ENCODE measurements at regions not wholly inside any gene's neighbourhood (a gene's known extent, or its start where the extent isn't known, plus 50 kb on each side); places are given as distances from the start of the nearest gene placed in this dataset.

DNA sequence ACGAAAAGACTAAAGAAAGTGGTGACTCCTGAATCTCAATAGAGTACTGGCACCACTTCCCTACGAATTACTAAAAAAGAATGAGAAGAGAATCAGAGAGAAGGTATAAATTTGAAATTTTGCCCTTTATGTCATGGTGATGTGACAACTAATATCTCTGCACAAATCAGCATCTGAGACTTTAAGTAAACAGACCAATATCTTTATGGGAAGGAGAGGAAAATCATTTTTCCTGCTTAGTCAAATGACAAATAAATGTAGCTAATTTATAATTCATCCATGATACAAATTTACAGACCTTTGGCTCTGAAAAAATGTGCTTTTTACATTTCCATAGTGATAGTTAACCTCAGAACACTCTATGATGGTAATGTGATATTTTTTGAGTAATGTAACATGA, 424.8 kb upstream of the EPHA5 start:
- no peaks in the 10 kb centered on the region for H3K27me3 ChIP-seq (ENCODE audit: control insufficient read depth in 1 of 2, insufficient read depth in 2 of 2, low read length in 2 of 2)
- H3K4me2 ChIP-seq (ENCODE audit: low read depth, low read length): no peak overlapping the region
- ATAC-seq (no peak), DNase-seq (ENCODE audit: low spot score) (no peak), FAIRE-seq (no peak)
- 37% methylated on average over 2 of the region's 2 CpGs for WGBS (ENCODE audit: low lambda C conversion rate)
- H3K36me3 ChIP-seq (replicated peaks in 1 of 2; ENCODE audit: control insufficient read depth in 1 of 2, insufficient read depth in 2 of 2, low read length in 2 of 2): no peaks in the 10 kb centered on the region
- intact Hi-C loops (cut with micrococcal nuclease; ENCODE audit: unreplicated experiment): no loop called here
- POLR2A ChIA-PET: no interaction called here
- H2AFZ ChIP-seq (ENCODE audit: low read length): no peak overlapping the region
- H3K4me1 ChIP-seq (ENCODE audit: insufficient read depth, low read length): no peaks in the 10 kb centered on the region
- H4K20me1 ChIP-seq (ENCODE audit: insufficient read depth, low read length): no peaks in the 10 kb centered on the region
- TF ChIP-seq ZNF558 (CRISPR knock-in tag; IDR thresholded peaks at IDR 0.05; ENCODE audit: borderline replicate concordance) (no peak), ZNF570 (CRISPR knock-in tag; IDR thresholded peaks at IDR 0.05; ENCODE audit: borderline replicate concordance) (no peak), ZNF326 (CRISPR knock-in tag; IDR thresholded peaks at IDR 0.05; ENCODE audit: borderline replicate concordance) (no peak), PHF21A (CRISPR knock-in tag; IDR thresholded peaks at IDR 0.05) (no peak), ZNF891 (CRISPR knock-in tag; IDR thresholded peaks at IDR 0.05) (no peak), CREM (IDR thresholded peaks at IDR 0.05) (no peak), CREM (CRISPR knock-in tag; IDR thresholded peaks at IDR 0.05) (no peak)
- TF ChIP-seq, protein P1, sequence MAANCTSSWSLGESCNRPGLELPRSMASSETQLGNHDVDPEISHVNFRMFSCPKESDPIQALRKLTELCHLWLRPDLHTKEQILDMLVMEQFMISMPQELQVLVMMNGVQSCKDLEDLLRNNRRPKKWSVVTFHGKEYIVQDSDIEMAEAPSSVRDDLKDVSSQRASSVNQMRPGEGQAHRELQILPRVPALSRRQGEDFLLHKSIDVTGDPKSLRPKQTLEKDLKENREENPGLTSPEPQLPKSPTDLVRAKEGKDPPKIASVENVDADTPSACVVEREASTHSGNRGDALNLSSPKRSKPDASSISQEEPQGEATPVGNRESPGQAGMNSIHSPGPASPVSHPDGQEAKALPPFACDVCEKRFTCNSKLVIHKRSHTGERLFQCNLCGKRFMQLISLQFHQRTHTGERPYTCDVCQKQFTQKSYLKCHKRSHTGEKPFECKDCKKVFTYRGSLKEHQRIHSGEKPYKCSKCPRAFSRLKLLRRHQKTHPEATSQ (CRISPR knock-in tag; IDR thresholded peaks at IDR 0.05; ENCODE audit: borderline replicate concordance): no peak
- H3K4me3 ChIP-seq (replicated peaks in 1 of 3; ENCODE audit: insufficient read depth in 1 of 3, low read depth in 2 of 3, low read length in 3 of 3): no peak overlapping the region
- CTCF ChIA-PET (ENCODE audit: low intra/inter-chr PET ratio, low total read pairs): no interaction called here
- H3K27ac ChIP-seq (ENCODE audit: extremely low read length, insufficient read depth, low read length): no peak overlapping the region
- in situ Hi-C loops (cut with HindIII; ENCODE audit: extremely low pct_ligation_motif_present, low pct_unique_long_range_greater_than_20kb): no loop called here
- no TSS peak for BruUV-seq (replicated peaks)
- no peaks in the 10 kb centered on the region for H3K9me3 ChIP-seq (ENCODE audit: low read length)
- H3K9ac ChIP-seq (ENCODE audit: insufficient read depth, low read depth, low read length): no peak overlapping the region
- no peaks in the 10 kb centered on the region for H3K79me2 ChIP-seq (ENCODE audit: insufficient read depth, low read length)

DNA sequence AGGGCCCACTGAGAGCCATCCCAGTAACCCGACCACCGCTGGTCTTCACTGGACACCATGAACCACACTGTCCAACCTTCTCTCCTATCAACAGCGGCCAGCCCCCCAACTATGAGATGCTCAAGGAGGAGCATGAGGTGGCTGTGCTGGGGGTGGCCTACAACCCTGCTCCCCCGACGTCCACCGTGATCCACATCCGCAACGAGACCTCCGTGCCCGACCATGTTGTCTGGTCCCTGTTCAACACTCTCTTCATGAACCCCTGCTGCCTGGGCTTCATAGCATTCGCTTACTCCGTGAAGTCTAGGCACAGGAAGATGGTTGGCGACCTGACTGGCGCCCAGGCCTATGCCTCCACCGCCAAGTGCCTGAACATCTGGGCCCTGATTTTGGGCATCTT, 423.8 kb upstream of the EPHA5 start:
- H3K4me3 ChIP-seq (replicated peaks in 1 of 3; ENCODE audit: insufficient read depth in 1 of 3, low read depth in 2 of 3, low read length in 3 of 3): no peak overlapping the region
- no peaks in the 10 kb centered on the region for H3K79me2 ChIP-seq (ENCODE audit: insufficient read depth, low read length)
- DNase-seq (ENCODE audit: low spot score) (no peak), FAIRE-seq (no peak), ATAC-seq (no peak)
- 80% methylated on average over 15 of the region's 15 CpGs for WGBS (ENCODE audit: low lambda C conversion rate)
- H4K20me1 ChIP-seq (ENCODE audit: insufficient read depth, low read length): no peaks in the 10 kb centered on the region
- no peak overlapping the region for H3K4me2 ChIP-seq (ENCODE audit: low read depth, low read length)
- H3K36me3 ChIP-seq (replicated peaks in 1 of 2; ENCODE audit: control insufficient read depth in 1 of 2, insufficient read depth in 2 of 2, low read length in 2 of 2): no peaks in the 10 kb centered on the region
- in situ Hi-C loops (cut with HindIII; ENCODE audit: extremely low pct_ligation_motif_present, low pct_unique_long_range_greater_than_20kb): no loop called here
- TF ChIP-seq ZNF570 (CRISPR knock-in tag; IDR thresholded peaks at IDR 0.05; ENCODE audit: borderline replicate concordance): no peak
- TF ChIP-seq YEATS2 (CRISPR knock-in tag; IDR thresholded peaks at IDR 0.05; ENCODE audit: borderline replicate concordance): no peak
- no peak for TF ChIP-seq ZNF775 (CRISPR knock-in tag; IDR thresholded peaks at IDR 0.05; ENCODE audit: borderline replicate concordance)
- TF ChIP-seq, protein P2, sequence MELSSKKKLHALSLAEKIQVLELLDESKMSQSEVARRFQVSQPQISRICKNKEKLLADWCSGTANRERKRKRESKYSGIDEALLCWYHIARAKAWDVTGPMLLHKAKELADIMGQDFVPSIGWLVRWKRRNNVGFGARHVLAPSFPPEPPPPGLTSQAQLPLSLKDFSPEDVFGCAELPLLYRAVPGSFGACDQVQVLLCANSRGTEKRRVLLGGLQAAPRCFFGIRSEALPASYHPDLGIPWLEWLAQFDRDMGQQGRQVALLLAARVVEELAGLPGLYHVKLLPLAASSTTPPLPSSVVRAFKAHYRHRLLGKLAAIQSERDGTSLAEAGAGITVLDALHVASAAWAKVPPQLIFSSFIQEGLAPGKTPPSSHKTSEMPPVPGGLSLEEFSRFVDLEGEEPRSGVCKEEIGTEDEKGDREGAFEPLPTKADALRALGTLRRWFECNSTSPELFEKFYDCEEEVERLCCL (CRISPR knock-in tag; IDR thresholded peaks at IDR 0.05; ENCODE audit: borderline replicate concordance): no peak
- TF ChIP-seq RFXAP (CRISPR knock-in tag; IDR thresholded peaks at IDR 0.05; ENCODE audit: borderline replicate concordance): no peak
- no peak for TF ChIP-seq ZNF484 (CRISPR knock-in tag; IDR thresholded peaks at IDR 0.05; ENCODE audit: borderline replicate concordance, low read depth)
- TF ChIP-seq HOXA9 (CRISPR knock-in tag; IDR thresholded peaks at IDR 0.05; ENCODE audit: borderline replicate concordance): no peak
- no peak for TF ChIP-seq ZFYVE20 (CRISPR knock-in tag; IDR thresholded peaks at IDR 0.05; ENCODE audit: borderline replicate concordance, low read depth)
- TF ChIP-seq NAIF1 (CRISPR knock-in tag; IDR thresholded peaks at IDR 0.05; ENCODE audit: borderline replicate concordance): no peak
- ChIA-PET CTCF (ENCODE audit: low intra/inter-chr PET ratio, low total read pairs) (no interaction called here), POLR2A (no interaction called here)
- no peaks in the 10 kb centered on the region for H3K9me3 ChIP-seq (ENCODE audit: low read length)
- BruUV-seq (replicated peaks): no TSS peak
- intact Hi-C loops (cut with micrococcal nuclease; ENCODE audit: unreplicated experiment): no loop called here
- H3K9ac ChIP-seq (ENCODE audit: insufficient read depth, low read depth, low read length): no peak overlapping the region
- no peak overlapping the region for H3K27ac ChIP-seq (ENCODE audit: extremely low read length, insufficient read depth, low read length)
- no peaks in the 10 kb centered on the region for H3K4me1 ChIP-seq (ENCODE audit: insufficient read depth, low read length)
- no peak overlapping the region for H2AFZ ChIP-seq (ENCODE audit: low read length)
- no peaks in the 10 kb centered on the region for H3K27me3 ChIP-seq (ENCODE audit: control insufficient read depth in 1 of 2, insufficient read depth in 2 of 2, low read length in 2 of 2)

Measured in HepG2 (cell line).